K562 (cell line): ENCODE measurements at regions not wholly inside any gene's neighbourhood (a gene's known extent, or its start where the extent isn't known, plus 50 kb on each side); places are given as distances from the start of the nearest gene placed in this dataset.

ENCODE experiments used
- ATAC-seq: fragments of 200-7000 bp; cut with Tn5 transposase; 3 replicates; pipeline ENCODE4 v1.9.1; 2020; ENCODE audit warnings: moderate library complexity
- BruUV-seq: library from RNA; stranded (reverse); fragments of 400-500 nt; replicated peaks from 2 replicates; lab custom pipeline; 2021; lab: Mats Ljungman, UMichigan
- CTCF ChIA-PET: fragments of 300-600 bp; formaldehyde crosslinking; extraction: SDS; loops from one replicate; lab custom pipeline; 2021; ENCODE audit warnings: low intra/inter-chr PET ratio; lab: Yijun Ruan, JAX
- POLR2A ChIA-PET: fragments of 300-600, 350-650 bp; sonication (Branson Sonifier 250); formaldehyde crosslinking; extraction: SDS; loops from one replicate; lab custom pipeline; 2021; ENCODE audit warnings: antibody characterized with exemption, inconsistent platforms; lab: Yijun Ruan, JAX
- DNase-seq, 4 experiments: peaks; one replicate each; pipeline versions ENCODE4 v3.0.0 to v3.0.0-alpha.2; 2011 to 2018; ENCODE audit warnings: low spot score in 3 of 4, mixed read lengths in 3 of 4; ENCODE audit errors: extremely low read depth in 1 of 4
- FAIRE-seq: peaks from 2 replicates; lab custom pipeline; 2011; peaks lifted over from hg19 to GRCh38; lab: Jason Lieb, UNC
- H2AFZ ChIP-seq: 2 replicates; pipeline ENCODE4 v1.6.0; 2011; ENCODE audit warnings: low read depth, low read length, control low read depth, inconsistent platforms
- H3K27ac ChIP-seq: fragments of 200-600 bp; 3 replicates; pipeline ENCODE4 v1.8.0; 2011; ENCODE audit warnings: low read depth, mild to moderate bottlenecking, control low read depth, inconsistent platforms, low read length, moderate library complexity, mixed read lengths; ENCODE audit errors: extremely low read depth
- H3K27me3 ChIP-seq, 2 experiments: fragments of 300-600 bp in 1 of 2; 2 replicates in 1 of 2; 3 replicates in 1 of 2; pipeline versions ENCODE4 v1.6.0 to v1.8.0; 2011; ENCODE audit warnings: inconsistent platforms in 2 of 2, low read length in 2 of 2, mild to moderate bottlenecking in 1 of 2, mixed read lengths in 1 of 2, moderate library complexity in 1 of 2; ENCODE audit not compliant: control insufficient read depth in 2 of 2, insufficient read depth in 2 of 2
- H3K36me3 ChIP-seq: fragments of 300-600 bp; 3 replicates; pipeline ENCODE4 v1.8.0; 2011; ENCODE audit warnings: mild to moderate bottlenecking, low read length, inconsistent platforms; ENCODE audit not compliant: control insufficient read depth, insufficient read depth
- H3K4me1 ChIP-seq, 2 experiments: fragments of 200-600 bp in 1 of 2; replicated peaks in 1 of 2; 2 replicates in 1 of 2; 3 replicates in 1 of 2; pipeline versions ENCODE4 v1.5.1 to v1.8.0; 2011; ENCODE audit warnings: inconsistent platforms in 2 of 2, low read length in 2 of 2, mild to moderate bottlenecking in 1 of 2, mixed read lengths in 1 of 2, moderate library complexity in 1 of 2; ENCODE audit not compliant: control insufficient read depth in 2 of 2, insufficient read depth in 2 of 2
- H3K4me2 ChIP-seq: 2 replicates; pipeline ENCODE4 v1.6.1; 2011; ENCODE audit warnings: low read length, control low read depth, inconsistent platforms, mixed read lengths; ENCODE audit not compliant: insufficient read depth
- H3K4me3 ChIP-seq: fragments of 200-600 bp; sonication (generic), shearing (Covaris generic); 2 replicates; pipeline ENCODE4 v1.5.1; 2016; ENCODE audit warnings: control low read depth, inconsistent platforms
- H3K79me2 ChIP-seq: fragments of 200-600 bp; 3 replicates; pipeline ENCODE4 v1.8.0; 2011; ENCODE audit warnings: low read length, inconsistent platforms; ENCODE audit not compliant: control insufficient read depth, insufficient read depth
- H3K9ac ChIP-seq, 2 experiments: 2 replicates each; pipeline versions ENCODE4 v1.6.0 to v1.6.1; 2011; ENCODE audit warnings: low read depth in 2 of 2, low read length in 2 of 2, control low read depth in 1 of 2, inconsistent platforms in 1 of 2, mild to moderate bottlenecking in 1 of 2, mixed read lengths in 1 of 2; ENCODE audit not compliant: insufficient read depth in 1 of 2
- H3K9me1 ChIP-seq: one replicate; pipeline ENCODE4 v1.6.0; 2011; ENCODE audit warnings: inconsistent platforms, mild to moderate bottlenecking, low read length, moderate library complexity; ENCODE audit not compliant: control insufficient read depth, insufficient read depth
- H3K9me3 ChIP-seq: replicated peaks from 2 replicates; pipeline ENCODE4 v1.5.1; 2011; ENCODE audit warnings: low read depth, low read length, inconsistent platforms; ENCODE audit not compliant: control insufficient read depth, insufficient read depth
- H4K20me1 ChIP-seq: replicated peaks from 2 replicates; pipeline ENCODE4 v1.6.1; 2011; ENCODE audit warnings: low read length, inconsistent platforms, mixed read lengths; ENCODE audit not compliant: control insufficient read depth, insufficient read depth
- ARID3A ChIP-seq: IDR thresholded peaks from 2 replicates; pipeline ENCODE4 v1.6.1; 2012; ENCODE audit warnings: low read depth, low read length, improper control_type of control experiment, borderline replicate concordance
- ETS2 ChIP-seq: IDR thresholded peaks from 2 replicates; pipeline ENCODE4 v1.6.1; 2016; ENCODE audit warnings: borderline replicate concordance, missing genetic modification characterization, mild to moderate bottlenecking, moderate library complexity, missing compliant biosample characterization; ENCODE audit not compliant: poor library complexity, severe bottlenecking
- FOSL1 ChIP-seq: fragments of 200-800 bp; sonication (Bioruptor generic); conservative IDR thresholded peaks from 2 replicates; pipeline ENCODE4 v1.6.1; 2016; ENCODE audit warnings: missing genetic modification characterization, missing compliant biosample characterization
- JUNB ChIP-seq: fragments of 450-650 bp; formaldehyde crosslinking; conservative IDR thresholded peaks from 2 replicates; pipeline ENCODE4 v1.4.0; 2020; ENCODE audit warnings: mild to moderate bottlenecking
- MAZ ChIP-seq, 2 experiments: fragments of 450-650 bp in 1 of 2; sonication (generic) in 1 of 2; formaldehyde crosslinking; IDR thresholded peaks in 1 of 2; conservative IDR thresholded peaks in 1 of 2; 2 replicates each; pipeline versions ENCODE4 v1.4.0 to v1.5.0; 2020; ENCODE audit warnings: mild to moderate bottlenecking in 1 of 2, missing genetic modification reagents in 1 of 2
- PATZ1 ChIP-seq: fragments of 250-450 bp; sonication (Bioruptor Pico); IDR thresholded peaks from 2 replicates; pipeline ENCODE4 v1.5.0; 2020; ENCODE audit warnings: mild to moderate bottlenecking, borderline replicate concordance
- PRMT5 ChIP-seq: sonication (generic); formaldehyde crosslinking; IDR thresholded peaks from 2 replicates; pipeline ENCODE4 v1.5.0; 2020; ENCODE audit warnings: missing genetic modification reagents
- SMARCA4 ChIP-seq: fragments of 450-650 bp; IDR thresholded peaks from 2 replicates; pipeline ENCODE4 v1.6.1; 2016
- TFE3 ChIP-seq: fragments of 450-650 bp; formaldehyde crosslinking; IDR thresholded peaks from 2 replicates; pipeline ENCODE4 v1.4.0; 2020; ENCODE audit warnings: mild to moderate bottlenecking, mixed read lengths
- WGBS: fragments of 100-300 bp; shearing (Covaris generic); methylation state at CpG from one replicate; pipeline ENCODE4 v1.1.6; 2016; ENCODE audit warnings: low coverage, mixed read lengths; ENCODE audit not compliant: insufficient coverage; ENCODE audit errors: missing lambda C conversion rate; 5-methylcytosine and 5-hydroxymethylcytosine counted together
- in situ Hi-C: fragments of 300-500 bp; cut with MboI; formaldehyde crosslinking; loops from 4 replicates; pipeline ENCODE4 v1.15.0; 2018; ENCODE audit warnings: inconsistent platforms, mixed read lengths
- intact Hi-C: fragments of 100-400 bp; cut with micrococcal nuclease; formaldehyde crosslinking; loops from 2 replicates; pipeline ENCODE4 v1.14.2; 2022

GRCh38 chr6:77150736-77151135, 312.6 kb downstream of the HTR1B start (continued):
- TF ChIP-seq PATZ1 (CRISPR knock-in tag), result no peak
- no peak for TF ChIP-seq ARID3A
- TF ChIP-seq MAZ (CRISPR knock-in tag; conservative IDR thresholded peaks at IDR 0.05 in 1 of 2, IDR thresholded peaks at IDR 0.05 in 1 of 2), result no peak
- no peak for TF ChIP-seq FOSL1 (tag)
- no peak for TF ChIP-seq ETS2 (tag)

- CTCF ChIA-PET, result no interaction called here
- Histone ChIP-seq H4K20me1 (no peaks in the 10 kb centered on the region), H3K9me1 (no peaks in the 10 kb centered on the region), H3K27ac (no peak overlapping the region), H3K4me2 (no peak overlapping the region), H3K79me2 (no peaks in the 10 kb centered on the region), H3K9me3 (no peaks in the 10 kb centered on the region), H3K36me3 (no peaks in the 10 kb centered on the region), H2AFZ (no peak overlapping the region), H3K4me3 (no peak overlapping the region), H3K9ac (no peak overlapping the region), H3K4me1 (no peaks in the 10 kb centered on the region), H3K27me3 (no peaks in the 10 kb centered on the region)
- BruUV-seq, result no TSS peak
- FAIRE-seq, result no peak
- no peak for DNase-seq
- TF ChIP-seq SMARCA4 (no peak), PRMT5 (no peak), TFE3 (peak; percentile 58), JUNB (CRISPR knock-in tag) (no peak)
- WGBS, result 0% methylated on average over 1 of the region's 1 CpG
- in situ Hi-C loops (no loop called here), intact Hi-C loops (no loop called here)
- POLR2A ChIA-PET, result no interaction called here
- ATAC-seq, result no peak
Measured at GRCh38 chr6:77145244-77145643, 318.0 kb downstream of the HTR1B start.
